ENCODE measurements at regions not wholly inside any gene's neighbourhood (a gene's known extent, or its start where the extent isn't known, plus 50 kb on each side); places are given as distances from the start of the nearest gene placed in this dataset.

- TF ChIP-seq, protein P1, sequence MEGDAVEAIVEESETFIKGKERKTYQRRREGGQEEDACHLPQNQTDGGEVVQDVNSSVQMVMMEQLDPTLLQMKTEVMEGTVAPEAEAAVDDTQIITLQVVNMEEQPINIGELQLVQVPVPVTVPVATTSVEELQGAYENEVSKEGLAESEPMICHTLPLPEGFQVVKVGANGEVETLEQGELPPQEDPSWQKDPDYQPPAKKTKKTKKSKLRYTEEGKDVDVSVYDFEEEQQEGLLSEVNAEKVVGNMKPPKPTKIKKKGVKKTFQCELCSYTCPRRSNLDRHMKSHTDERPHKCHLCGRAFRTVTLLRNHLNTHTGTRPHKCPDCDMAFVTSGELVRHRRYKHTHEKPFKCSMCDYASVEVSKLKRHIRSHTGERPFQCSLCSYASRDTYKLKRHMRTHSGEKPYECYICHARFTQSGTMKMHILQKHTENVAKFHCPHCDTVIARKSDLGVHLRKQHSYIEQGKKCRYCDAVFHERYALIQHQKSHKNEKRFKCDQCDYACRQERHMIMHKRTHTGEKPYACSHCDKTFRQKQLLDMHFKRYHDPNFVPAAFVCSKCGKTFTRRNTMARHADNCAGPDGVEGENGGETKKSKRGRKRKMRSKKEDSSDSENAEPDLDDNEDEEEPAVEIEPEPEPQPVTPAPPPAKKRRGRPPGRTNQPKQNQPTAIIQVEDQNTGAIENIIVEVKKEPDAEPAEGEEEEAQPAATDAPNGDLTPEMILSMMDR (conservative IDR thresholded peaks at IDR 0.05), result no peak
- TF ChIP-seq ZFX (IDR thresholded peaks at IDR 0.05), result no peak
Measured at GRCh38 chr12:82058197-82058596, 299.0 kb upstream of the PPFIA2 start.

All from C4-2B (cell line).